Progenitor cell of endocrine pancreas (in vitro differentiated cells): ENCODE measurements at regions not wholly inside any gene's neighbourhood (a gene's known extent, or its start where the extent isn't known, plus 50 kb on each side); places are given as distances from the start of the nearest gene placed in this dataset.
A peak's percentile ranks its signal among the peaks of the same experiment; 100 is the strongest.

ENCODE experiments used
- DNase-seq: peaks from one replicate; pipeline ENCODE4 v3.0.0; 2021; ENCODE audit warnings: low spot score; ENCODE audit not compliant: unreplicated experiment
- H3K27ac Mint-ChIP-seq: 2 replicates; pipeline ENCODE4 v1.8.0; 2021; ENCODE audit warnings: mild to moderate bottlenecking, moderate library complexity, mixed read lengths
- H3K27me3 Mint-ChIP-seq: 2 replicates; pipeline ENCODE4 v1.8.0; 2021; ENCODE audit warnings: mixed read lengths
- H3K36me3 Mint-ChIP-seq: 2 replicates; pipeline ENCODE4 v1.8.0; 2022; ENCODE audit warnings: mixed read lengths; ENCODE audit not compliant: insufficient read depth
- H3K4me1 Mint-ChIP-seq: 2 replicates; pipeline ENCODE4 v1.8.0; 2021; ENCODE audit warnings: low read depth, mixed read lengths
- H3K4me3 Mint-ChIP-seq: 2 replicates; pipeline ENCODE4 v1.8.0; 2021; ENCODE audit warnings: low read depth, mild to moderate bottlenecking, moderate library complexity, mixed read lengths
- H3K9me3 Mint-ChIP-seq: 2 replicates; pipeline ENCODE4 v1.8.0; 2021; ENCODE audit warnings: low read depth, mixed read lengths
- CTCF ChIP-seq: fragments of 200-600 bp; sonication (generic); IDR thresholded peaks from one replicate; pipeline ENCODE4 v1.5.0; 2021; ENCODE audit warnings: antibody characterized with exemption, mild to moderate bottlenecking; ENCODE audit not compliant: unreplicated experiment

- H3K4me1 Mint-ChIP-seq, result no peaks in the 10 kb centered on the region
- no peaks in the 10 kb centered on the region for H3K9me3 Mint-ChIP-seq
- H3K4me3 Mint-ChIP-seq, result no peak overlapping the region
- DNase-seq, result no peak
- no peaks in the 10 kb centered on the region for H3K36me3 Mint-ChIP-seq
- TF ChIP-seq CTCF, result no peak
- peaks cover 24% of the 10 kb centered on the region for H3K27me3 Mint-ChIP-seq
- no peak overlapping the region for H3K27ac Mint-ChIP-seq
Measured at GRCh38 chr14:98162856-98163805, 1108.9 kb downstream of the BCL11B start.

GRCh38 chr14:98163873-98164272 lies 1108.1 kb downstream of the BCL11B start:
- Mint-ChIP-seq H3K4me3 (no peak overlapping the region), H3K27ac (peak overlapping the region; percentile 67), H3K36me3 (no peaks in the 10 kb centered on the region), H3K4me1 (no peaks in the 10 kb centered on the region), H3K9me3 (no peaks in the 10 kb centered on the region), H3K27me3 (peaks cover 32% of the 10 kb centered on the region)
- no peak for TF ChIP-seq CTCF
- DNase-seq, result no peak

GRCh38 chr14:98165976-98166375 lies 1106.0 kb downstream of the BCL11B start:
- Mint-ChIP-seq H3K36me3 (no peaks in the 10 kb centered on the region), H3K27me3 (peaks cover 44% of the 10 kb centered on the region), H3K27ac (no peak overlapping the region), H3K4me3 (no peak overlapping the region), H3K9me3 (no peaks in the 10 kb centered on the region), H3K4me1 (no peaks in the 10 kb centered on the region)
- no peak for TF ChIP-seq CTCF
- no peak for DNase-seq

GRCh38 chr14:98167275-98167674 lies 1104.7 kb downstream of the BCL11B start:
- TF ChIP-seq CTCF, result no peak
- Mint-ChIP-seq H3K27ac (no peak overlapping the region), H3K9me3 (no peaks in the 10 kb centered on the region), H3K36me3 (no peaks in the 10 kb centered on the region), H3K4me1 (no peaks in the 10 kb centered on the region), H3K27me3 (peaks cover 45% of the 10 kb centered on the region), H3K4me3 (no peak overlapping the region)
- no peak for DNase-seq

GRCh38 chr14:98167705-98168104 lies 1104.3 kb downstream of the BCL11B start:
- Mint-ChIP-seq H3K4me3 (no peak overlapping the region), H3K36me3 (no peaks in the 10 kb centered on the region), H3K4me1 (no peaks in the 10 kb centered on the region), H3K27ac (no peak overlapping the region), H3K27me3 (peaks cover 43% of the 10 kb centered on the region), H3K9me3 (no peaks in the 10 kb centered on the region)
- DNase-seq, result no peak
- TF ChIP-seq CTCF, result no peak
